ENCODE measurements at regions not wholly inside any gene's neighbourhood (a gene's known extent, or its start where the extent isn't known, plus 50 kb on each side); places are given as distances from the start of the nearest gene placed in this dataset.
A peak's percentile ranks its signal among the peaks of the same experiment; 100 is the strongest.

DNA sequence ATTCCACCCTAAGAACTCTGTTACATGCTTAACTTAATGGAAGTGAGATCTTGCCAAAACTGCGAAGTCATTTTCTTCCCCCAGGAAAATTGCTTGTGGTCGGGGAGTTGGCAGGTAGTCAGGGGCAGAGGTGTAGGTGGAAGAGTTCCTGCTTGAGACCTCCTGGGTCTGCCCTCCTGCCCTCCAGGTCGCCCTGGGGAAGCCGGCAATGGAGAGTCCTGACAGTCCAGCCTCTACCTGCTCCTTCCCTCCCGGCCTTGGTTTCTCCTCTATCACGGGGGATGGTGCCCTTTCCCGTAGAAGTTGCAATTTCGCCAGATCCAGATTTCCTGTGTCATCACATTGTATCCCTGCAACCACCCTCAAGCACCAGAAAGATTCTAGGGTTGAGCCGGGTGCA is 463.8 kb downstream of the MATN1 start:
- no peak for DNase-seq

DNA sequence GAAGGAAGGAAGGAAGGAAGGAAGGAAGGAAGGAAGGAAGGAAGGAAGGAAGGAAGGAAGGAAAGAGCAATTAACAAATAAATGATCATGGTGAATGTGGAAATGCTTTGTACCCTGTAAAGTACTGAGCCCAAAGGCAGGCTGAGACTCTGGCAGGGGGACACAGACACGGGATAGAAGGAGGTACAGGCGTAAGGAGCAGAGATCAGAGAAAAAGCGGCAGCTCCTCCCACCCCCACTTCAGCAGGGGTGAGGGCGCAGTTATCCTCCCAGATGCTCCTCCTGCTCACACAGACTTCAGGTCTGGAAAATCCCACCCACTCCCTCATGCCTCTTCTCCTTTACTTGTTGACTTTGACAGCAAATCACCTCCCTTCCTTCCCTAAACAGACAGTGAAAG is 464.5 kb downstream of the MATN1 start:
- no peak for DNase-seq

DNA sequence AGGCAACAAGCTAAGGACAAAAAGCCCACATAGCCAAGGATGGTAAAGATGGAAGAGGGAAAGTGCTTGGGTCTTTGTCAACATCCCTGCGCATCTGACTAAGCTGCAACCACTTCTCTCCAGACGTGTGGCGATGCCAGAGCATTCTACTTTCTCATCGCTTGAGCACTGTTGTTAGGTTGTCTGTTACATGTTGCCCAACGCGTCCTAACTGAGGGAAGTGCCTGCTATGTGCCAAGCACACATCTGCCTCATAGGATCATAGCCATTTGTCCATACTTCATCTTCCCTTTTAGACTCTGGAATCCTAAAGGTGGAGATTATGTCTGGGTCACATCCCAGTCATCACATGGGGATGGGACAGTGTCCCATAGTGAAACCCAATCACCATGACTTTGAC is 464.9 kb downstream of the MATN1 start:
- no peak for DNase-seq

DNA sequence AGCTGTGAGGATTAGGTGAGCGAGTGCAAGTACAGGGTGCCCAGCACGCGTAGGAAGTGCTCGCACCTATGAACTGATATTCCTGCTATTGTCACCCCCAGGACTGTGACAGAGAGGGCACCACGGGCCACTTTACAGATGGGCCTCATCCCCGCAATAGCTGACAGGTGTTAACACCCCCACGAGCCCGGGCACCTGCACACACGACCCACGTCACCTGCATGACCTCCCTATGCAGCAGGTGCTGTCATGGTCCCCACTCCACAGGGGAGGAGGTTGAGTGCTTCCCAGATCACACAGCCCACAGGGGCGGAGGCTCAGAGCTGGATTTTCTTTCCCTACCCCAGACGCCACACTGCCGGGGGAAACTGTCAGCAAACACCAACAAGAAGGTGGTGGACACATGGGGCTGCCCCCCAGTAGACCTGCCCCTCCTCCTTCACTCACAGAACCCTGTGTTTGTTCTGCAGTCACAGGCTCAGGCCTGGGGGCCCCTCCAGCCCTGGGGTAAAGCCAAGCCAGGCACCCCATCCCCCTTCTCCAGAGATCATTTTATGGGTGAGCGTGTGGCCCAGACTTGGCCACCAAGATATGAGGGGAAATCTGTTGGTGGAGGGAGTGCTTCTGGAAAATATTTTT is 465.5 kb downstream of the MATN1 start:
- DNase-seq = no peak

DNA sequence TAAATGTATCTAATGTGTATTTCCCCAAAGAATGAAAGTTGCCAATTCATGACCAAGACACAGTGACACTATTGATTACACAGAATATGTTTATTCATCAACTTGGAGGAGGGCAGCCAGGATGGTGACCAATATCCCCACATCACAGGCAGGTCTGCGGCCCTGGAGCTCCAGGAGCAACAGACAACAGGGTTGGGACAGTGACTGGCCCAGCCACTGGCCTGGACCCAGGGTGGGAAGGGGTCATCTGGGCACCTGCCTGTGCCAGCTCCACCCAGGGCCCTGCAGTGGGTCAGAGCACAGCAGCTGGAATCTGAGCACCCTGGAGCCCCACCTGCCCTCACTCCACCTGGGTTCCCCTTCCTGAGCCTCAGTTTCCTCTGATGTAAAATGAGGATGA is 466.1 kb downstream of the MATN1 start:
- DNase-seq = no peak

DNA sequence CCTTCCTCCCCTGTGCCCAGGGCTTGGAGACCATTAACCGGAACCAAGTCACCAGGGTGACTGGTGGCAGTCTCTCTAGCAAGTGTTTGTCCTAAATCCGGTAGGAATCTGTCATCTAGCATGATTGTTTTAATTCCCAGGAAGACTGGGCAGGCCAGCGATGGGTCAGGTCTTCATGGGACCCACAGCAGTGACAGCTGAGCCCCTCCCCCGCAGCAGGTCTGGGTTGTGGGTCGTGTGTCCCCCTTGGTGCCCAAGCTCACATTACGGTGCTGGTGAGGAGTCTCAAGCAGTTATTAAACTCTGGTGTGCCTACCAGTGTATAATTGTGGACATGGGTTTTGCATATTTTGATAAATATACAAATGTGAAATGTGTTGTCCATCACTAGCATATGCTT is 466.5 kb downstream of the MATN1 start:
- no peak for DNase-seq

DNA sequence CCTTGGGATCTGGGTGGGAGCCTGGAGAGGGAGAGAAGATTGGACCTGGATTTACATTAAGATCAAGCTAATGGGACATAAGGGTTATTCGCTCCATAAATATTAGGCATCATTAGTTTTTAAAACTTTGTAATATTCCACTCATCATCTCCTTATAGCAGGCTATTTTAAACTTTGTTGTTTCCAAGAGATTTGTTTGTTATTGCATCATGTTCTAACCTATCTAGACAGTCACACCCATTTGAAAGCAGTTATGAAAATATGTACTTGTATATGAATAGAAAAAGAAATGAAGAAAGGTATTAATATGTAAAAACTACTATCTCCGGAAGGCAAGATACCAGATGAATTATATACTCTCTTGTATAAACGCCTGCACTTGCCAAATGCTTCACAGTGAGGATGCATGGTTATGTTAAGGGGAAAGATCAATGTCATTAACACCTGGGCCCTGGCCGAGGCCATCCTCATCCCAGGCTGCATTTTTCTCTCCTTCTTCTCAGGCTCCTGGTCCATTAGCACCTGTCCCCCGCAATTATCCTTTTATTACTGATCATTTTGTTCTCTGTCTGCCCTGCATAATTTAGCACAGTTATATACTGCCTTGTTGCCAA is 468.2 kb downstream of the MATN1 start:
- no peak for DNase-seq

DNA sequence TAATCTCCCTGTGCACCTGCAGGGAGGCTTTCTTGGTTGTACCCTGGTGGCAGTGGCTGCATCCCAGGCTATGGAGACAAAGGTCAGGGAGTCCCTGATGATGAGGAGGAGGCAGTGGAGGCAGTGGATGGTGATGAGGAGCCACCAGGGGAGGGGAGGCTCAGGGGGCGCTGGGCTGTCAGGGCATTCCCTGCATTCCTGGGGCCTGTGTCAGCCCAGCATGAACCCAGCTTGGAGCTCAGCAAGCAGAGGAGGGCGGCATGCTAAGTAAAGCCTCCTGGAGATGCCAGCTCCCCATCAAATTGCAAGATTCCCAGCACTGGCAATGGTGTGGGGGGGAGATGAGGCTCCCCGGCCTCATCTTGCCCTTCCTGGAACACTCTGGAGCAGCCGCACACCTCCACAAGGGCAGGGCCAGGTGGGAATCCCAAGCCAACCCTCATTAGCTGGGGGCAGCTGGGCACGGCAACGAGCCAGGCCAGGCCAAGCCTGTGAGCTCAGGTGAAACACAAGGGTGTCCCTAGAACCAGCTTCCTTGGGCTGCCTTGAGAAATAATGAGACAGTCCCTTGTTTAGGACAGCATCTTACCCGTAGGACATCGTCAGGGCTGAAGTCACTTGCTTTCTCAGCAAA is 469.5 kb downstream of the MATN1 start:
- no peak for DNase-seq

DNA sequence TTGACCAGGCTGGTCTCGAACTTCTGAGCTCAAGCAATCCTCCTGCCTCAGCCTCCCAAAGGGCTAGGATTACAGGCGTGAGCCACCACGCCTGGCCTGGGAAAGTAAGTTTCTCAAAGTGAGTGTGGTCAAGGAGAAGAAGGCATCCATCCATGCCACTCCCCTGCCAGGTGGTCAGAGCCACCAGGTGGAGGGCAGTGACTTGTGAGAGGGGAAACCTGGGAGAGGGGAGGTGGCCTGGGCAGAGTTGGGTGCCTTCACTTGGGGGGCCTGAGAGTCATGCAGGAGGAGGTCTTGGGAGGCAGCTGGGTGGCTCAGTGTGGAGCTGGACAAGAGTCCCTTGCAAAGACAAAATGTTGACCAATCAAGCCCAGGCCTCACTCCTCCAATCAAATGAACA is 470.0 kb downstream of the MATN1 start:
- no peak for DNase-seq

DNA sequence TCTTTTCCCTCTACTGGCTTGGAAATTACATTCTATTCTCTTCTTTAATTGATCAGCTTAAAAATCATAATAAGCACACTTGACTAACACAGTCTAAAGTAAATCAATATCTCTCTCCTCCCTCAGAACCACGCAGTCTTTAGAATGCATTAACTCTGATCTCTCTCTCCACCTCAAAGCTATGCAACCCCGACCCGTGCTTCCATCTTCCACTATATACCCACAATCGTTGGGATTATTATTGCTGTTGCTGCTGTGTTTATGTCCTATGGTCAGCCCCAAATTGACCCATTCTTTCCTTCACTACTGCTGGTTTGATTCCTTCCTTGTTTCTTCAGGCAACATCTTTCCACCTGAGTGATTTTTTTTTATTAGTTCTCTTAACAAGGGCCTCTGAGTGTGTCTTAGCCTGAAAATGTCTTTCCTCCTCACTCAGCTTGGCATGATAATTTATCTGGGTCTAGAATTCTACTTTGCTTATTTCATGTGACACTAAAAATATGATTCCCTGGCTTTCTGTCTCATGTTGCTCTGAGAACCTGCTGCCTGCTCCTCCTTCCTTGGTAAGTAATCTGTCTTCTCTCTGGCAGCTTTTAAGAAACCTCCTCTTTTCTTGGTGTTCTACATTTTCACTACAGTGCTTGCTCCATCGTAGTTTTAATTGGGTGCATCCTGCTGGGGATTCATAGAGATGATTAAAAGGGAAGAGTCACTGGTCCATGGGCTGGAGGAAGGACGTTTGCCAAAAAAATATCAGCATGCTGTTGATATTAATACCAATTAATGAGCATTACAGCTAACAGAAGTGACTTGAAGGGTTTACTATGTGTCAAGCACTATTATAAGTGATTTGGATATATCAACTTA is 472.2 kb downstream of the MATN1 start:
- no peak for DNase-seq

DNA sequence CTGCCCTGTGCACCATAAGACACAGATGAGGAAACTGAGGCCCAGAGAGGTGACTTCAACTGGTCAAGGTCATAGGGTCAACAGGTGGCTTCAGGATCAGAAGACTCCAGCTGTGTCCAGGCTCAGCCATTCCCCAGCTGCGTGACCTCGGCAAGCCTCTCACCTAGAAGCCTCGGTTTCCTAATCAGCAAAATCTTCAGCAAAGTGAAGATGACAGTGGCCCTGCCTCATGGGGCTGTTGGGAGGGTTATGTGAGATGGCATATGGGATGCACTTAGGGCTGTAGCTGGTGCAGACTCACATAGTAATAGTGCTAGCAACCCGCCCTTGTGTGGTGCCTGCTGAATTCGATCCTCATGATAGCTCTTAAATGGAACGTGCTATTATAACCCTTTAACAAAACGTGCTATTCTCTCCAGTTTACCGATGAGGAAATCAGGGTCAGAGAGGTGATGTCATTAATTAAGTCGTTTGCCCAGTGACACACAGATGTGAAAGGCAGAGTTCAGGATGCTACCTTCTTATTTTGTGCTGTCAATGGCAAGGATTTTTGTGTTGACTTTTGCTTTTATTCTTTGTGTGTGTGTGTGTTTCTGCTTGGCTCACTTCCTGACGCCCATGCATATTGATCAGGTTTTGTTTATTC is 472.9 kb downstream of the MATN1 start:
- no peak for DNase-seq

DNA sequence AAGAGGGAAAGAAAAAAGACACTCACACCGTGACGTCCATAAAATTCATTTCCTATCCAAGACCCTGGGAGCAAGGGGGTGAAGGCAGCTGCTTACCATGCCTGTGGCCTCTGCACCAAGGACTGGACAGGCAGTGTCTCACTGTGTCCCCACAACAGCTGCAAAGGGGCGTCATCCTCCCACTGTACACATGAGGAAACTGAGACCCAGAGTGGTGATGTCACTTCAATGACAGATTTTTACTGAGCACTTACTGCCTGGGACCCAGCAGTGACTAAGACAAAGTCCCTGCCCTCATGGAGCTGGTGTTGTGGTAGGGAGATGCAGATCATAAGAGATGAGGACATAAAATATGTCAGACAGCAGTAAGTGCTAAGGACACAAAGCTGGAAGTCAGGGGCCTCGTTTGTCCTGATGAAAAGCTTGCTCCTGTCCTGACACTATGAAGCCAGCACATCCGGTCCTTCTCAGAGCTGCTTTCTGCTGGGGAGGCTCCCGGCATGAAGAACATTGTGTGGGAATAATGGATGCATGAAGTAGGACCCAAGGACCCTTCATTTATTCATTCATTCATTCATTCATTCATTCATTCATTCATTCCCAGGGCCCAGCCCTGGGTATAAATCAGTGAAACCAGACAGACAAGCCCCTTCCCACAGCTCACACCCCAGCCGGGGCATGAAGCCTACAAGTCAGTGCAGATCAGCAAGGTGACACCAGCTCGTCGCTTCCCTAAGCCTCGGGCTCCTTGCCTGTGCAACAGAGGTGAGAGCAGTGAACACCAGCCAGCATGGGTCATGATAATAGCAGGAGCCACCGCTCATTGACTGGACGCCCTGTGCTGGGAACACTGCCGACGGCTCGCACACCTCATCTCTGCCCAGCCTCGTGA is 473.7 kb downstream of the MATN1 start:
- no peak for DNase-seq

DNA sequence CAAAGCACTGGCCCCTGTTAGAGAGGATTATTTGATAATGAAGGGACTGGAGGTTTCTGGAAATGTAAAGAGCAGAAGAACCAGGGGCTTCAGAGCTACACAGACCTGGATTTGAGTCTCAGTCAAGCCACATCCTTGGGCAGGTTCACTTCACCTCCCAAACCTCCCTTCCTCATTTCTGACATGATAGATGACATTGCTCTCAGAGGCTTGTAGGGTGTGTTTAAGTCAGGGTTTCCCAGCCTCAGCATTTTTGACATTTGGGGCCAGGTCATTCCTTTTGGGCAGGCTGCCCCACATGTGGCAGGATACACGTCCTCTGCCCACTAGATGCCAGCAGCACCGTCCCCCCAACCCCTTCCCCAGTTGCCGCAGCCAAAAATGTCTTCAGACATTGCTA is 474.6 kb downstream of the MATN1 start:
- DNase-seq = no peak

DNA sequence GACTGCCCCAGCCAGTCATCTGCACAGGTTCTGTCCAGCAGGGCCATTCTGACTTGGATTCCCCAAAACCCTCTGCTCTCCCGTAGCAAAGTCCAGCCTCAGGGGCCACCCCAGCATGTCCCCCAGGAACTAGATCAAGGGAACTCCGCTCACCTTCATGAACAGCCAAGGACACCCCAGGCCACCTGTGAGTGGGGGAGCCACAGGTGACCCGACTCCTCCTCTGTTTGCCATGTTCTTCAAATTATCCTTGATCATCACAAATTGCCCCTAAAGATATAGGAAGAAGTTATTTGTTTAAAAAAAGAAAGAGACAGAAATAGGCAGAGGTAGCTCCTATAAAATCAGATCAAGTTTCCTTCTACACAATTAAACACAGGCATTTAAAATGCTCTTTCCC is 475.0 kb downstream of the MATN1 start:
- no peak for DNase-seq

DNA sequence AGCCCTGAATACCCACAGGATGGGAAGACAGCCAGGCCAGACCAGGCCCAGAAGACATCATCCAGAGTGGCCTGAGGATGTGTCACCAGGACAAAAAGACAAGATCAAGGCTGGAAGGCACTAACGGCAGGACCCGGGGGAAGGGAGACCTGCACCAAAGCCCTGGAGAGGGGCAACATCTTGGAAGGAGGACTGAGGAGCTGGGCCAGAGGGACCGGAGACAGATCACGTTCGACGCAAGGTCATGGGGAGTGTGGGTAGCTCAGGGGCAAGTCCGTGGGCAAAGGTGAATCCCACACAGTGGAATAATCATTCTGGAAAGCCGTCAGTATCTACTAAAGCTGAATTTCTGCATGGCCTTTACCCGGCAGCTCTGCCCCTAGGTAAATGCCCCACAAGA is 478.6 kb downstream of the MATN1 start:
- no peak for DNase-seq

DNA sequence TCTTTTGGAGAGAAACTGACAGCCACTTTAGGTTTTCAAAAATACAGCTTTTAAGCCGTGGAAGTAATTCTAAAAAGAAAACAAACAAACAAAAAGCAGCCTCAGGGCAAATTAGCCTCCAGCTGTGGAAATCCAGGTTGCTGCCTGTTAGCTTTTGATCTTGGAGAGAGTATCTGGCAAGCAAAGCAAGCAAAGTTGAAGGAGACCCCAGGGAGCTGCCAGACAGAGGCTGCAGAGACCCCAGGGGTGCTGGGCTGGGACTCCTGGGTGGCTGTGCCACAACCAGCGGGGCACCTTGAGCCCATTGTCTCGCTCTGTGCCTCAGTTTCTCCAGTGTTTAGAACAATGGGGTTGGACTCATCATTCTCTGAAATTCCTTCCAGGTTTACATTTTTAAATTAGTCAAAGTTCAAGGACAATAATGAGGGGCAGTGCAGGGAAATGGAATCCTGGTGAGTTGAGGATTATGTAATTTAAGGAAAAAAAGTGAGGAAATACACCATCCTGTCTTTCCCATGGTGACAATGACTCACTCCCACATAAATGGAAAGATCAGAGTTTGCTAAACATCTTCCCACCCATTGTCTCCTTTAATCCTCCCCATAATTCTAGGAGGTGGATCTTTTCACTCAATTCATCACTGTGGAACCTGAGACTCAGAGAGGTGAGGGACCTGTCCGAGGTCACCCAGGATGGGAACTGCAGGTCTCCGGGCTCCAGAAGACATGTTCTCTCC is 480.5 kb downstream of the MATN1 start:
- DNase-seq = no peak

DNA sequence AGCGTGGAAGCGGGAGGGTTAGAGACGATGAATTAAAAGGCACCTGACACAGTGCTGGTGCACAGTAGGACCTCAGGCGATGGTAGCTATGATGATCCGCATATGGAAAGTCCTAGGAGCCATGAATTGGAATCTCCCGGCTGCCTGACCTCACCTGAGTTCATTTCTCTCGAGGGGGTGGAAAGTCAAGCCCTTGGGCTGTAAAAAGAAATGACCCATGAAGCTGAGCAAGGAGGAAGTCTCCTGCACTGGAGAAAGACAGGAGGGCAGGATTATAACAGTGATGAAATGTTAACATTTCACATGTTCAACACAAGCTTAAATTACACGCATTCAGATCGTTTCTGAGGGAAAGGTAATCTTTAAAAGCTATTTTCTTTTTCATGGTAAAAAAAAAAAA is 481.2 kb downstream of the MATN1 start:
- DNase-seq = no peak

DNA sequence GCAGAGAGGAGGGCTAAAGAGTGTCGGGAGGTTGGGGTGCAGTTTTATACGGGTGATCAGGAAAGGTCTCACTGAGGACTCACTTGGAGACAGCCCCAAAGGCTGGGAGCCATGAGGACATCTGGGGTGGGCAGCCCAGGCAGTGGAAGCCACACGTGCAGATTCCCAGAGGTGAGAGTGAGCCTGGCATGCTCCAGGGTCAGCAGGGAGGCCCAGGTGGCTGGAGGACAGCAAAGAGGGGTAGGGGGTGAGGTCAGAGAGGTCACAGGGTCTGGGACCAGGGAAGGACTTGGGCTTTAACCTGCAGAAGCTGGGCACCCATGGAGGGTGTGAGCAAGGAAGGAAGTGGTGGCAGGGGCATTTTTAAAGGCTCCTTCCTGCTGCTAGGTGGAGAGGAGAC is 481.7 kb downstream of the MATN1 start:
- DNase-seq = no peak

DNA sequence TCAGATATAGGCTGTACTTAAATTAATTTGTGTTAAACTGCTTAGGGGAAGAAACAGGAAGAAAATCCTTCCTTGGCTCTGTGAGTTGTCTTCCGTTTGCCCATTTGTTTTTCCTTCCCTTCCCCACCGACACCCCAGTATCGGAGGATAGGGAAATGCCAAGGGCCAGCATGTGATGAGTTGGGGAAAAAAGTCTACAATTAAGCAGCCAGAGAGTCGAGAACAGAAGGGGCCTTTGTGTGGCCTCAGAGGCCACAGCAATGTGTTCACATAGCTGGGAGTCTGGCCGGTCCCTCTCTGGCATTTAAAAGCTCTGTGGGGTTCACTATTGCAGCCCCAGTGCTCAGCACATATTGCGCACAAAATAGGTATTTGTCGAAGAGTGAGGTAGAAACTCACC is 489.3 kb downstream of the MATN1 start:
- no peak for DNase-seq

DNA sequence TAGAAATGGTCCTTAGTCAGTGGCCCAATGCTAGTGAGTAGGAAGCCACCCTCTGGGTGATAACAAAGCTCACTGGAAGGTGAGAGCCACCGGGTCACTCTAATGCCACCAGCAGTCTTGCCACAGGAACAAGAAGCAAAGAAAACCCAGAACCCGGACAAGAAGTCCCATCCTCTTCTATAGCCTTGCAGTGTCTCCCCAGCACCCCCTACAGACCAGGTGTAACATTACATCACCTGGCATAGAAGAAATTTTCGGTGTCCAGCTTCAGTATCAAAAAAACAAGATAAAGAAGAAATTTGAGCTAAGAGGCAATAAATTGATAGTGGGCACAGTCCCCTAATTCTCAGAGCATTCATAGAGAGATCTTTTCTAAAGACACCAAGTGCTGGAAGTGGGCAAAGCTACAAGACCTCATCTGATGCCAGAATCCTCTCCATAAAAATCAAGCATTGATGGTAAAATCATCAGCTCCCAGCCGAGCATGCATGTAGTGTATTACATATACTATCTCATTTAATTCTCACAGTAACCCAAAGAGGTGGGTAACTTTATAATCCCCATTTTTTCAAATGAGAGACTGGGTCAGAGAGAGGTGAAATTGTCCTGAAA is 491.0 kb downstream of the MATN1 start:
- peak; percentile 22 to 31 for DNase-seq

DNA sequence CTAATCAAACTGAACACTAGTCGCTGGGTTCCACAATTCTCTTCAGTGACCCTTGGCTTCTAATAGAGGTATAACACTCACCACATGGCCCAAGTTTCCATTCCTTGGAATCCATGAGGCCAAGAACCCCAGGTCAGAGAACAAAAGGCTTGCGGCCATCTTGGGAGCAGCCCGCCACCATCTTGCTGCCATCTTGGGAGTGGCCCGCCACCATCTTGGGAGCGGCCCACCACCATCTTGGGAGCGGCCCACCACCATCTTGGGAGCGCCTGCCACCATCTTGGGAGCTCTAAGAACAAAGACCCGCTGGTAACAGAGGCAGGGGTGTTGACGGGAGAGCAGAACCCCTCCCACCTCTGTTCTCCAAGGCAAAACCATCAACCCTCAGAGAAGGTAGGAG is 493.4 kb downstream of the MATN1 start:
- DNase-seq = no peak
